Large intestine (tissue), 3 donors: ENCODE measurements at regions not wholly inside any gene's neighbourhood (a gene's known extent, or its start where the extent isn't known, plus 50 kb on each side); places are given as distances from the start of the nearest gene placed in this dataset.

Source experiments
- DNase-seq, 2 donors: peaks; one replicate each; pipeline versions ENCODE4 v3.0.0 to v3.0.0-alpha.2; 2013
- H3K27ac ChIP-seq: one replicate; pipeline ENCODE4 v1.5.1; 2013; ENCODE audit warnings: low read length
- H3K27me3 ChIP-seq: 2 replicates; pipeline ENCODE4 v1.6.1; 2013; ENCODE audit warnings: low read length; ENCODE audit not compliant: control insufficient read depth, insufficient read depth
- H3K36me3 ChIP-seq: 2 replicates; pipeline ENCODE4 v1.6.1; 2013; ENCODE audit warnings: low read length; ENCODE audit not compliant: control insufficient read depth, insufficient read depth
- H3K4me1 ChIP-seq: one replicate; pipeline ENCODE4 v1.6.1; 2013; ENCODE audit warnings: low read length; ENCODE audit not compliant: control insufficient read depth, insufficient read depth
- H3K4me3 ChIP-seq: one replicate; pipeline ENCODE4 v1.5.1; 2013; ENCODE audit warnings: low read length
- H3K9me3 ChIP-seq: one replicate; pipeline ENCODE4 v1.6.1; 2013; ENCODE audit warnings: mild to moderate bottlenecking, low read depth, low read length, moderate library complexity; ENCODE audit not compliant: control insufficient read depth
- WGBS: methylation state at CpG from one replicate; pipeline ENCODE4 v1.1.5; 2013; ENCODE audit warnings: low lambda C conversion rate; ENCODE audit not compliant: insufficient coverage; 5-methylcytosine and 5-hydroxymethylcytosine counted together

GRCh38 chr1:163013826-163014600, 55.1 kb upstream of the RGS4 start:
- no peaks in the 10 kb centered on the region for H3K27me3 ChIP-seq
- no peaks in the 10 kb centered on the region for H3K36me3 ChIP-seq
- no peak overlapping the region for H3K4me3 ChIP-seq
- H3K27ac ChIP-seq, result no peak overlapping the region
- H3K9me3 ChIP-seq, result no peaks in the 10 kb centered on the region
- DNase-seq, result no peak
- WGBS, result no CpG with 5 or more reads among the region's 6 CpGs
- no peaks in the 10 kb centered on the region for H3K4me1 ChIP-seq

- no peaks in the 10 kb centered on the region for H3K4me1 ChIP-seq
- 94% methylated on average over 2 of the region's 10 CpGs for WGBS
- H3K27ac ChIP-seq, result no peak overlapping the region
Measured at GRCh38 chr1:163006051-163006834, 62.9 kb upstream of the RGS4 start.

GRCh38 chr1:162997499-162998285, 71.5 kb upstream of the RGS4 start:
- no peak overlapping the region for H3K4me3 ChIP-seq
- 100% methylated on average over 1 of the region's 2 CpGs for WGBS
- no peak overlapping the region for H3K27ac ChIP-seq
- no peak for DNase-seq
- H3K27me3 ChIP-seq, result no peaks in the 10 kb centered on the region
- H3K36me3 ChIP-seq, result no peaks in the 10 kb centered on the region
- H3K9me3 ChIP-seq, result no peaks in the 10 kb centered on the region
- no peaks in the 10 kb centered on the region for H3K4me1 ChIP-seq

More at GRCh38 chr1:163006051-163006834, 62.9 kb upstream of the RGS4 start:
- Histone ChIP-seq H3K9me3 (no peaks in the 10 kb centered on the region), H3K27me3 (no peaks in the 10 kb centered on the region), H3K36me3 (no peaks in the 10 kb centered on the region), H3K4me3 (no peak overlapping the region)
- no peak for DNase-seq

GRCh38 chr1:162996261-162996660, 72.9 kb upstream of the RGS4 start:
- Histone ChIP-seq H3K36me3 (no peaks in the 10 kb centered on the region), H3K9me3 (no peaks in the 10 kb centered on the region), H3K4me1 (no peaks in the 10 kb centered on the region), H3K27ac (no peak overlapping the region), H3K4me3 (no peak overlapping the region), H3K27me3 (no peaks in the 10 kb centered on the region)
- DNase-seq, result no peak
- 100% methylated on average over 1 of the region's 1 CpG for WGBS

GRCh38 chr1:162994921-162995320, 74.2 kb upstream of the RGS4 start:
- H3K4me1 ChIP-seq, result no peaks in the 10 kb centered on the region
- H3K9me3 ChIP-seq, result no peaks in the 10 kb centered on the region
- H3K4me3 ChIP-seq, result no peak overlapping the region
- no peak for DNase-seq
- no peaks in the 10 kb centered on the region for H3K36me3 ChIP-seq
- no peaks in the 10 kb centered on the region for H3K27me3 ChIP-seq
- no peak overlapping the region for H3K27ac ChIP-seq

- Histone ChIP-seq H3K4me3 (no peak overlapping the region), H3K27me3 (no peaks in the 10 kb centered on the region), H3K9me3 (no peaks in the 10 kb centered on the region), H3K4me1 (no peaks in the 10 kb centered on the region), H3K27ac (no peak overlapping the region), H3K36me3 (no peaks in the 10 kb centered on the region)
- WGBS, result 78% methylated on average over 1 of the region's 3 CpGs
- DNase-seq, result no peak
Measured at GRCh38 chr1:162993846-162994245, 75.3 kb upstream of the RGS4 start.

GRCh38 chr1:162992945-162993344, 76.2 kb upstream of the RGS4 start:
- Histone ChIP-seq H3K36me3 (no peaks in the 10 kb centered on the region), H3K27ac (no peak overlapping the region), H3K4me3 (no peak overlapping the region), H3K4me1 (no peaks in the 10 kb centered on the region), H3K9me3 (no peaks in the 10 kb centered on the region), H3K27me3 (peaks cover 5% of the 10 kb centered on the region)
- 78% methylated on average over 2 of the region's 3 CpGs for WGBS
- DNase-seq, result no peak

GRCh38 chr1:162991444-162991843, 77.7 kb upstream of the RGS4 start:
- DNase-seq, result no peak
- no CpG with 5 or more reads among the region's 6 CpGs for WGBS
- no peak overlapping the region for H3K4me3 ChIP-seq
- no peaks in the 10 kb centered on the region for H3K36me3 ChIP-seq
- no peaks in the 10 kb centered on the region for H3K4me1 ChIP-seq
- H3K27me3 ChIP-seq, result peaks cover 5% of the 10 kb centered on the region
- H3K9me3 ChIP-seq, result no peaks in the 10 kb centered on the region
- no peak overlapping the region for H3K27ac ChIP-seq

GRCh38 chr1:162990665-162991064, 78.5 kb upstream of the RGS4 start:
- no peak for DNase-seq
- Histone ChIP-seq H3K4me1 (no peaks in the 10 kb centered on the region), H3K4me3 (no peak overlapping the region), H3K27ac (no peak overlapping the region), H3K27me3 (peaks cover 5% of the 10 kb centered on the region), H3K36me3 (no peaks in the 10 kb centered on the region), H3K9me3 (no peaks in the 10 kb centered on the region)
- no CpG with 5 or more reads among the region's 3 CpGs for WGBS

- WGBS, result 56% methylated on average over 3 of the region's 3 CpGs
- no peaks in the 10 kb centered on the region for H3K4me1 ChIP-seq
- peaks cover 5% of the 10 kb centered on the region for H3K27me3 ChIP-seq
- H3K36me3 ChIP-seq, result no peaks in the 10 kb centered on the region
- no peak overlapping the region for H3K4me3 ChIP-seq
- no peak for DNase-seq
- H3K27ac ChIP-seq, result no peak overlapping the region
- H3K9me3 ChIP-seq, result no peaks in the 10 kb centered on the region
Measured at GRCh38 chr1:162988869-162989268, 80.3 kb upstream of the RGS4 start.
